ENCODE measurements at regions not wholly inside any gene's neighbourhood (a gene's known extent, or its start where the extent isn't known, plus 50 kb on each side); places are given as distances from the start of the nearest gene placed in this dataset.

DNA sequence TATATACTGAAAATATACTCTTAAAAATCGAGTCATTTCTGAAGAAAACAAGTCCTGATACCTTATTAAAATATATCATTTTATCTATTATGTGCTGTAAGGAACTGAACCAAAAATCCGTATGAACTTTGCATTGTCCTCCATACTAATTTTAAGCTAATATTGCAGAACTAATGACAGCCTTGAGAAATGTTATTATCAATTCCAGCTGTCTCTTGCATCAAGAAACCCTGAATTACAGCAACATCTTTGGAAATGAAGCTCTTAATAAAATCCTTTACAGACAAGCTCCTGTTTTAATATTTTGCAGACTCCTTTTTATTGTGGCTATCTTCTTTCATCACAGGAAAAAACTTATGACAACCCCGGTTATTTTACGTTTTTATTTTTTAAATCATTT lies 1335.3 kb downstream of the EFNB2 start:
- TF ChIP-seq, protein P1, sequence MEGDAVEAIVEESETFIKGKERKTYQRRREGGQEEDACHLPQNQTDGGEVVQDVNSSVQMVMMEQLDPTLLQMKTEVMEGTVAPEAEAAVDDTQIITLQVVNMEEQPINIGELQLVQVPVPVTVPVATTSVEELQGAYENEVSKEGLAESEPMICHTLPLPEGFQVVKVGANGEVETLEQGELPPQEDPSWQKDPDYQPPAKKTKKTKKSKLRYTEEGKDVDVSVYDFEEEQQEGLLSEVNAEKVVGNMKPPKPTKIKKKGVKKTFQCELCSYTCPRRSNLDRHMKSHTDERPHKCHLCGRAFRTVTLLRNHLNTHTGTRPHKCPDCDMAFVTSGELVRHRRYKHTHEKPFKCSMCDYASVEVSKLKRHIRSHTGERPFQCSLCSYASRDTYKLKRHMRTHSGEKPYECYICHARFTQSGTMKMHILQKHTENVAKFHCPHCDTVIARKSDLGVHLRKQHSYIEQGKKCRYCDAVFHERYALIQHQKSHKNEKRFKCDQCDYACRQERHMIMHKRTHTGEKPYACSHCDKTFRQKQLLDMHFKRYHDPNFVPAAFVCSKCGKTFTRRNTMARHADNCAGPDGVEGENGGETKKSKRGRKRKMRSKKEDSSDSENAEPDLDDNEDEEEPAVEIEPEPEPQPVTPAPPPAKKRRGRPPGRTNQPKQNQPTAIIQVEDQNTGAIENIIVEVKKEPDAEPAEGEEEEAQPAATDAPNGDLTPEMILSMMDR (IDR thresholded peaks at IDR 0.05; ENCODE audit: low read depth, low read length) = no peak
- TF ChIP-seq MYC (IDR thresholded peaks at IDR 0.05; ENCODE audit: low read depth, low read length) = no peak

Data from NB4 (cell line).